GM12872 (cell line): ENCODE measurements at regions not wholly inside any gene's neighbourhood (a gene's known extent, or its start where the extent isn't known, plus 50 kb on each side); places are given as distances from the start of the nearest gene placed in this dataset.

Experiments
- TF ChIP-seq, protein P1 (sequence below): IDR thresholded peaks from 3 replicates; pipeline ENCODE4 v1.5.1; 2011; ENCODE audit warnings: low read depth, mild to moderate bottlenecking, low read length, moderate library complexity; ENCODE audit not compliant: insufficient read depth

DNA sequence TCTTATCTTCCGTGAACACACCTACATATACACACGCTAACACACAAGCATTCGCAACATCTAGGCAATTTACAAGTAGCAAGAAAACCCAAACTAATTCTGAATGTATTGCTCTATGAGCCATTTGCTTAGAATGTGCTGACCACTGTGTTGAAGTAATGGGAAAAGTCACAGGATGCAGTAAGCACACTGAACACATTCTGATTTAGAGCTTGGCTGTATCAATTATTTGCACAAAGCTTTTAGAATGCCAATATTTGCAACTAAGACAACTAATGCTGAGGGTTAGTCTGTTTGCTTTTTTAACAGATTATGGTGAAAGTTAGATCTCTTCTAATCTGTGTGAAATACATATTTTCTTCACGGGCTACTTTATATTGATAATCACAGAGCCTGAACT lies 179.8 kb upstream of the ELAC2 start:
- TF ChIP-seq, protein P1, sequence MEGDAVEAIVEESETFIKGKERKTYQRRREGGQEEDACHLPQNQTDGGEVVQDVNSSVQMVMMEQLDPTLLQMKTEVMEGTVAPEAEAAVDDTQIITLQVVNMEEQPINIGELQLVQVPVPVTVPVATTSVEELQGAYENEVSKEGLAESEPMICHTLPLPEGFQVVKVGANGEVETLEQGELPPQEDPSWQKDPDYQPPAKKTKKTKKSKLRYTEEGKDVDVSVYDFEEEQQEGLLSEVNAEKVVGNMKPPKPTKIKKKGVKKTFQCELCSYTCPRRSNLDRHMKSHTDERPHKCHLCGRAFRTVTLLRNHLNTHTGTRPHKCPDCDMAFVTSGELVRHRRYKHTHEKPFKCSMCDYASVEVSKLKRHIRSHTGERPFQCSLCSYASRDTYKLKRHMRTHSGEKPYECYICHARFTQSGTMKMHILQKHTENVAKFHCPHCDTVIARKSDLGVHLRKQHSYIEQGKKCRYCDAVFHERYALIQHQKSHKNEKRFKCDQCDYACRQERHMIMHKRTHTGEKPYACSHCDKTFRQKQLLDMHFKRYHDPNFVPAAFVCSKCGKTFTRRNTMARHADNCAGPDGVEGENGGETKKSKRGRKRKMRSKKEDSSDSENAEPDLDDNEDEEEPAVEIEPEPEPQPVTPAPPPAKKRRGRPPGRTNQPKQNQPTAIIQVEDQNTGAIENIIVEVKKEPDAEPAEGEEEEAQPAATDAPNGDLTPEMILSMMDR = no peak

DNA sequence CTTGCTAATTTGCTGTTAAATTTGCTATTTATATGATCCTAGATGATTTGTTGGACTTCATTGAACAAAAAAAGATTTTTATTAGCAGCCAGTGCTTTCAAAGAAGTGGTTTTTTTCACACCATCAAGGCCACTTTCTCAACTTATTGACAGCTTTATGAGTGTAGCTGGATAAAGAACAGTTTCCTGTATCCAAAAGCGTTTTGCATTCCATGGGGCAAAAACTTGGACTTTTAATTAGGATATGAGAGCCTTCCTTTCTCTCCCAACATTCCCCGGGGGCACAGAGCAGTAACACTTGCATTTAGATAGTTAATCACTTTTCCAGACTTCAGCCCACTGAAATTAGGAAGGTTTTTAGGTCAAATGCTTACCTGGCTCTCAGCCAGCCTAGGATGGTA lies 177.1 kb upstream of the ELAC2 start:
- TF ChIP-seq, protein P1 = no peak

DNA sequence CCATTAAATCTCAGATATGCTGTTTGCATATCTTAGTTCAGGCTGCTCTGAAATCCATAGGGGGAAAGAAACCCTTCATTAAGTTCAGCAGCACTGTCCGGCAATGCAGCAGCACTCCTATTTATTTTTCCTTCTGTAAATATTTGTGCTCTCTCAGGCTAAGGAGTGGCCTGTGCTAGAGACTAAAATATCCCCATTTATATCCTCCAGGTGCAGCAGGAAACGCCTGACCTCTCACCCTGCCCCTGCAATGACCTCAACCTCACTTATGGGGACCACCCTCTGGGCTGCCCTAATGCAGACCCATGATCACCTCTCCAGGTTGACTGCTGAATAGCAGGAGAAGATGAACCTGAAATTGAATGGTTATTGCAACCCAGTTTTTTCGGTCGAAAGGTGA lies 165.0 kb upstream of the ELAC2 start:
- TF ChIP-seq, protein P1 = no peak

DNA sequence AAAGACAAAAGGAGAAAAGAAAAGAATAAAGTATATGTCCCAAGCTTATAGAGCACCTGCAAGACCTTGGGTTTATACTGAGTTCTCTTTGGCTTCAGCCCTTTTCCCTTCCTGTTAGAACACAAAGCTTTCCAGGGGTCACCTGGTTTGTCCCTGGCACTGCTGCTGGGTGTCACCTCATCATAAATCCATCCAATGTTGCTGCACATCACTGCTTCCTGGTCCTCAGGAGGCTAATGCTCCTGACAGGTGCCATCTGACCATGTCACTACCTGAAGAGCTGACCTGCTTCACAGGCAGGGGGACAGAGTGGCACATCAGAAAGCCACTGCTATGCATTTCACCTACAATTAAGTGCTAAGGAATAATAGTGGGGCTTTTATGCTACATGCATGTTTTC lies 164.6 kb upstream of the ELAC2 start:
- TF ChIP-seq, protein P1 = no peak

DNA sequence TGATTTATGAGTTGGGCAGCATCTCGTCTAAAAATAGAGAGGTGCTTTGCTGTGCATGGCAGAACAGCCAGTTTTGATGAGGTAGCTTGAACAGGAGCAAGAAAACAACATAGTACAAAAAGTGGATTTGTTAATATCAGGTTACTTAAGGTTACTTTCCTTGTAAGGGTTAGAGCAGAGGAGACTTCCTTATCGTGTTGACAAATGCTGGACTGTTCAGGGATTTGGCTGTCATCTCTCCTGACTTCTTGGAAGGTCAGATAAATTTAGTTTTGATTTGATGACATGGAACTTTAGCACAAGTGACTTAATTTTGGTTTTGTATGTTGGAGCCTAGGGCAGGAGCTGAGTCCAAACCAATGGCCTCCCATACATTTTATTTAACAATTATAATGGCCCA lies 163.9 kb upstream of the ELAC2 start:
- TF ChIP-seq, protein P1 = no peak

DNA sequence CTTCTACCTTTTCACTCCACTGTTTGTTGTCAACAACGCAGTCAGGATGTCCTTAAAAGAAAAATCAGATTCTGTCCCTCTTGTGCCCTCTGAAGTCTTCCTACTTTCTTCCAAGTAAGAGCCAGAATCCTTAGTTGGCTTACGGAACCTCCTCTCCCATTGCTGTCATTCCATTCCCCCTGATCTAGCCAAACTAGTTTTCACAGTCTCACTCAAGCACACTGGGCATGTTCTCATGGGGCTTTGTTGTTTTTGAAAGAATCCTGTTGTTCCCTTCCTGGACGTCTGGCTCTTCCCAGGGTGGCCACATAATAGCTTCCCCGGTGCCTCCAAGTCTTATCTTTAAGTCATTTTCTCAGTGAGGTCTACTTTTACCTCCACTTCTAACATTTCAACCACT lies 158.6 kb upstream of the ELAC2 start:
- TF ChIP-seq, protein P1 = no peak

DNA sequence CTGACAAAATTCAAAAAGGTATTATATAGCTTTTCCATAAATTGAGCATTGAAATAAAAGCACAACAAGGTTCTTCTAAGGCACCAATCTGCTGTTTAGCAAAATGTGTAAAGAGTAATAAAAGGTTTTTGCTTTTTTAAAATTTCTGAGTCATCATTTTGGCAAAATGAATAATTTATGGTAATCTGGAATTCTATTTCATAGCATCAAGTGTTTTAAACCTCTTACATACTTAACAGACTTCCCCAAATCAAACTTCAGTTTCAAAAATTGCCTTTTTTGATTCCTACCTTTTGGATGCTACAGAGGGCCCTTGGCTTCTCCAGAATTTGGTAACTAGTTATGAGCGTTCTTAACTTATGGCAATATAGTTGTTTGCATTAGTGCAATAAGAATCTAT lies 154.0 kb upstream of the ELAC2 start:
- TF ChIP-seq, protein P1 = no peak

DNA sequence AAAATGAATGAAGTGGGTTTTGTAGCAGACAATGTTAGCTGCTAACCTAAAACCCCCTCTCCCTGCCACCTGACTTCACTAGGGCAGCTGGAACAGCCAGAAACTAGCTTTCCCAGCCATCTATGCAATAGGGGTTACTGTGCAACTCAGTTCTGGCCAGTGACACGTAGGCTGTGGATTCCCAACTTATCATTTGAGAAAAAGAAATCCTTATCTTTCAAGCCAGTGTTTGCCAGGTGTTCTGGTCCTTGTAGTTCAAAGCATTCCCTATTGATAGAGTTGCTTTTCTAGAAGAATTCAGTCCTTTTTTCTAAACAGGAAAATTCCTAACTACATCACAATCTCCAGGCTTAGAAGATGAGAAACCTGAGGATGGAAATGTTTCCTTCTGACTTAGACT lies 144.5 kb upstream of the ELAC2 start:
- TF ChIP-seq, protein P1 = no peak
